Stimulated activated memory B cell treated with anti-CD40 and anti-IgM and Interleukin-4, amounts not matched to agents 10 μg/mL and 1 μg/mL and 100 μg/mL, for 72 hours (primary cell): ENCODE measurements at regions not wholly inside any gene's neighbourhood (a gene's known extent, or its start where the extent isn't known, plus 50 kb on each side); places are given as distances from the start of the nearest gene placed in this dataset.

Source experiments
- ATAC-seq: fragments of 150-1000 bp; cut with Tn5 transposase; 2 replicates; pipeline ENCODE4 v1.10.0; 2021
- H3K27ac Mint-ChIP-seq: one replicate; pipeline ENCODE4 v1.8.0; 2022; ENCODE audit warnings: mild to moderate bottlenecking, mixed read lengths
- H3K27me3 Mint-ChIP-seq: one replicate; pipeline ENCODE4 v1.8.0; 2022; ENCODE audit warnings: mixed read lengths
- H3K36me3 Mint-ChIP-seq: one replicate; pipeline ENCODE4 v1.8.0; 2022; ENCODE audit warnings: mixed read lengths
- H3K4me1 Mint-ChIP-seq: one replicate; pipeline ENCODE4 v1.8.0; 2022; ENCODE audit warnings: mixed read lengths
- H3K4me3 Mint-ChIP-seq: one replicate; pipeline ENCODE4 v1.8.0; 2022; ENCODE audit warnings: mild to moderate bottlenecking, moderate library complexity, mixed read lengths
- H3K9me3 Mint-ChIP-seq: one replicate; pipeline ENCODE4 v1.8.0; 2022; ENCODE audit warnings: mixed read lengths

- no peaks in the 10 kb centered on the region for H3K4me1 Mint-ChIP-seq
- no peak for ATAC-seq
- H3K27ac Mint-ChIP-seq: no peak overlapping the region
- no peaks in the 10 kb centered on the region for H3K27me3 Mint-ChIP-seq
- no peak overlapping the region for H3K4me3 Mint-ChIP-seq
- no peaks in the 10 kb centered on the region for H3K9me3 Mint-ChIP-seq
- no peaks in the 10 kb centered on the region for H3K36me3 Mint-ChIP-seq
Observed at GRCh38 chr6:147621263-147621662, 112.8 kb downstream of the SAMD5 start.

- no peak overlapping the region for H3K4me3 Mint-ChIP-seq
- no peaks in the 10 kb centered on the region for H3K27me3 Mint-ChIP-seq
- no peak for ATAC-seq
- no peak overlapping the region for H3K27ac Mint-ChIP-seq
- no peaks in the 10 kb centered on the region for H3K36me3 Mint-ChIP-seq
- no peaks in the 10 kb centered on the region for H3K9me3 Mint-ChIP-seq
- H3K4me1 Mint-ChIP-seq: no peaks in the 10 kb centered on the region
Observed at GRCh38 chr6:147621961-147622360, 113.5 kb downstream of the SAMD5 start.

- Mint-ChIP-seq H3K27ac (no peak overlapping the region), H3K36me3 (no peaks in the 10 kb centered on the region), H3K9me3 (no peaks in the 10 kb centered on the region), H3K4me1 (no peaks in the 10 kb centered on the region), H3K4me3 (no peak overlapping the region), H3K27me3 (no peaks in the 10 kb centered on the region)
- ATAC-seq: no peak
Observed at GRCh38 chr6:147624946-147625515, 116.5 kb downstream of the SAMD5 start.

GRCh38 chr6:147625946-147626345, 117.5 kb downstream of the SAMD5 start:
- H3K27me3 Mint-ChIP-seq: no peaks in the 10 kb centered on the region
- no peak overlapping the region for H3K4me3 Mint-ChIP-seq
- H3K27ac Mint-ChIP-seq: no peak overlapping the region
- H3K9me3 Mint-ChIP-seq: peaks cover 2% of the 10 kb centered on the region
- no peaks in the 10 kb centered on the region for H3K36me3 Mint-ChIP-seq
- ATAC-seq: no peak
- H3K4me1 Mint-ChIP-seq: no peaks in the 10 kb centered on the region

GRCh38 chr6:147627411-147627810, 118.9 kb downstream of the SAMD5 start:
- ATAC-seq: no peak
- Mint-ChIP-seq H3K4me1 (no peaks in the 10 kb centered on the region), H3K27ac (no peak overlapping the region), H3K36me3 (no peaks in the 10 kb centered on the region), H3K27me3 (no peaks in the 10 kb centered on the region), H3K9me3 (peaks cover 11% of the 10 kb centered on the region), H3K4me3 (no peak overlapping the region)

GRCh38 chr6:147633191-147633590, 124.7 kb downstream of the SAMD5 start:
- no peak for ATAC-seq
- Mint-ChIP-seq H3K4me3 (no peak overlapping the region), H3K9me3 (peaks cover 14% of the 10 kb centered on the region), H3K27me3 (no peaks in the 10 kb centered on the region), H3K4me1 (no peaks in the 10 kb centered on the region), H3K27ac (no peak overlapping the region), H3K36me3 (no peaks in the 10 kb centered on the region)

- no peak for ATAC-seq
- H3K27me3 Mint-ChIP-seq: no peaks in the 10 kb centered on the region
- no peaks in the 10 kb centered on the region for H3K36me3 Mint-ChIP-seq
- peaks cover 3% of the 10 kb centered on the region for H3K9me3 Mint-ChIP-seq
- no peak overlapping the region for H3K4me3 Mint-ChIP-seq
- H3K27ac Mint-ChIP-seq: no peak overlapping the region
- no peaks in the 10 kb centered on the region for H3K4me1 Mint-ChIP-seq
Observed at GRCh38 chr6:147637620-147638195, 129.2 kb downstream of the SAMD5 start.

- peaks cover 3% of the 10 kb centered on the region for H3K9me3 Mint-ChIP-seq
- no peaks in the 10 kb centered on the region for H3K27me3 Mint-ChIP-seq
- H3K27ac Mint-ChIP-seq: no peak overlapping the region
- no peak overlapping the region for H3K4me3 Mint-ChIP-seq
- no peak for ATAC-seq
- H3K36me3 Mint-ChIP-seq: no peaks in the 10 kb centered on the region
- no peaks in the 10 kb centered on the region for H3K4me1 Mint-ChIP-seq
Observed at GRCh38 chr6:147639279-147639678, 130.8 kb downstream of the SAMD5 start.

GRCh38 chr6:147640606-147641005, 132.1 kb downstream of the SAMD5 start:
- no peak for ATAC-seq
- H3K9me3 Mint-ChIP-seq: no peaks in the 10 kb centered on the region
- H3K4me1 Mint-ChIP-seq: no peaks in the 10 kb centered on the region
- H3K27me3 Mint-ChIP-seq: no peaks in the 10 kb centered on the region
- no peak overlapping the region for H3K27ac Mint-ChIP-seq
- no peaks in the 10 kb centered on the region for H3K36me3 Mint-ChIP-seq
- H3K4me3 Mint-ChIP-seq: no peak overlapping the region

GRCh38 chr6:147641511-147641910, 133.0 kb downstream of the SAMD5 start:
- no peaks in the 10 kb centered on the region for H3K27me3 Mint-ChIP-seq
- H3K36me3 Mint-ChIP-seq: no peaks in the 10 kb centered on the region
- no peak overlapping the region for H3K4me3 Mint-ChIP-seq
- no peaks in the 10 kb centered on the region for H3K4me1 Mint-ChIP-seq
- no peaks in the 10 kb centered on the region for H3K9me3 Mint-ChIP-seq
- ATAC-seq: no peak
- no peak overlapping the region for H3K27ac Mint-ChIP-seq

- Mint-ChIP-seq H3K27me3 (no peaks in the 10 kb centered on the region), H3K9me3 (no peaks in the 10 kb centered on the region), H3K27ac (no peak overlapping the region), H3K36me3 (no peaks in the 10 kb centered on the region), H3K4me3 (no peak overlapping the region), H3K4me1 (no peaks in the 10 kb centered on the region)
- no peak for ATAC-seq
Observed at GRCh38 chr6:147642458-147642857, 134.0 kb downstream of the SAMD5 start.

GRCh38 chr6:147643341-147644200, 135.1 kb downstream of the SAMD5 start:
- no peak for ATAC-seq
- Mint-ChIP-seq H3K27me3 (no peaks in the 10 kb centered on the region), H3K27ac (no peak overlapping the region), H3K36me3 (no peaks in the 10 kb centered on the region), H3K4me3 (no peak overlapping the region), H3K4me1 (no peaks in the 10 kb centered on the region), H3K9me3 (no peaks in the 10 kb centered on the region)

- no peaks in the 10 kb centered on the region for H3K4me1 Mint-ChIP-seq
- H3K4me3 Mint-ChIP-seq: no peak overlapping the region
- ATAC-seq: no peak
- H3K27me3 Mint-ChIP-seq: no peaks in the 10 kb centered on the region
- H3K27ac Mint-ChIP-seq: no peak overlapping the region
- H3K36me3 Mint-ChIP-seq: no peaks in the 10 kb centered on the region
- H3K9me3 Mint-ChIP-seq: no peaks in the 10 kb centered on the region
Observed at GRCh38 chr6:147648916-147649315, 140.4 kb downstream of the SAMD5 start.

- no peaks in the 10 kb centered on the region for H3K9me3 Mint-ChIP-seq
- no peak overlapping the region for H3K27ac Mint-ChIP-seq
- H3K36me3 Mint-ChIP-seq: no peaks in the 10 kb centered on the region
- no peaks in the 10 kb centered on the region for H3K4me1 Mint-ChIP-seq
- ATAC-seq: no peak
- no peak overlapping the region for H3K4me3 Mint-ChIP-seq
- H3K27me3 Mint-ChIP-seq: no peaks in the 10 kb centered on the region
Observed at GRCh38 chr6:147651249-147652063, 143.0 kb downstream of the SAMD5 start.

GRCh38 chr6:147653631-147654030, 145.1 kb downstream of the SAMD5 start:
- no peak for ATAC-seq
- Mint-ChIP-seq H3K4me1 (no peaks in the 10 kb centered on the region), H3K9me3 (no peaks in the 10 kb centered on the region), H3K4me3 (no peak overlapping the region), H3K36me3 (no peaks in the 10 kb centered on the region), H3K27me3 (no peaks in the 10 kb centered on the region), H3K27ac (no peak overlapping the region)
